H1 (cell line): ENCODE measurements at regions not wholly inside any gene's neighbourhood (a gene's known extent, or its start where the extent isn't known, plus 50 kb on each side); places are given as distances from the start of the nearest gene placed in this dataset.

ENCODE experiments used
- CTCF ChIA-PET: fragments of 300-600 bp; sonication (Branson Sonifier 250); formaldehyde crosslinking; loops from one replicate; lab custom pipeline; 2021; ENCODE audit not compliant: partially characterized antibody; lab: Charles Lee
- POLR2A ChIA-PET: fragments of 300-600 bp; sonication (Branson Sonifier 250); formaldehyde crosslinking; loops from one replicate; lab custom pipeline; 2021; ENCODE audit warnings: inconsistent platforms; ENCODE audit not compliant: partially characterized antibody; lab: Charles Lee
- DNase-seq, 2 experiments: peaks; one replicate each; pipeline versions ENCODE4 v3.0.0 to v3.0.0-alpha.2; 2010 to 2022; ENCODE audit warnings: low spot score in 2 of 2, low read depth in 1 of 2, mixed read lengths in 1 of 2
- FAIRE-seq: peaks from 2 replicates; lab custom pipeline; 2011; peaks lifted over from hg19 to GRCh38; lab: Jason Lieb, UNC
- H2AFZ ChIP-seq: 2 replicates; pipeline ENCODE4 v1.8.1; 2012; ENCODE audit warnings: low read length, inconsistent platforms
- H2AK5ac ChIP-seq: 2 replicates; pipeline ENCODE4 v1.6.1; 2013; ENCODE audit warnings: low read depth, low read length
- H2BK120ac ChIP-seq: replicated peaks from 2 replicates; pipeline ENCODE3; 2013; ENCODE audit warnings: low read depth, low read length, inconsistent platforms
- H2BK12ac ChIP-seq: 2 replicates; pipeline ENCODE4 v1.6.1; 2013; ENCODE audit warnings: low read depth, low read length
- H2BK15ac ChIP-seq: 2 replicates; pipeline ENCODE4 v1.6.1; 2013; ENCODE audit warnings: low read length
- H2BK20ac ChIP-seq: 2 replicates; pipeline ENCODE4 v1.6.1; 2013; ENCODE audit warnings: low read length
- H2BK5ac ChIP-seq: 2 replicates; pipeline ENCODE4 v1.6.1; 2013; ENCODE audit warnings: low read depth, low read length
- H3K14ac ChIP-seq: 2 replicates; pipeline ENCODE4 v1.6.1; 2013; ENCODE audit warnings: inconsistent platforms; ENCODE audit not compliant: insufficient read length
- H3K18ac ChIP-seq: 2 replicates; pipeline ENCODE4 v1.6.1; 2013; ENCODE audit warnings: low read length; ENCODE audit errors: extremely low read depth
- H3K23ac ChIP-seq: 2 replicates; pipeline ENCODE4 v1.6.1; 2013; ENCODE audit warnings: inconsistent platforms; ENCODE audit not compliant: insufficient read length
- H3K23me2 ChIP-seq: 2 replicates; pipeline ENCODE4 v1.6.1; 2013; ENCODE audit warnings: low read depth, low read length
- H3K27ac ChIP-seq: 2 replicates; pipeline ENCODE4 v1.6.1; 2011; ENCODE audit warnings: low read depth, low read length, inconsistent platforms
- H3K27me3 ChIP-seq, 4 experiments: replicated peaks in 1 of 4; 1 replicate in 1 of 4; 2 replicates in 3 of 4; pipeline versions ENCODE4 v1.6.1 to v1.8.1; 2011 to 2013; ENCODE audit warnings: low read length in 3 of 4, mild to moderate bottlenecking in 3 of 4, inconsistent platforms in 2 of 4, mixed read lengths in 2 of 4, moderate library complexity in 1 of 4; ENCODE audit not compliant: control insufficient read depth in 3 of 4, insufficient read depth in 3 of 4; ENCODE audit errors: extremely low read depth in 1 of 4
- H3K36me3 ChIP-seq, 4 experiments: 2 replicates each; pipeline versions ENCODE4 v1.6.1 to v1.8.1; 2011 to 2013; ENCODE audit warnings: mild to moderate bottlenecking in 4 of 4, low read length in 3 of 4, moderate library complexity in 2 of 4, control low read depth in 1 of 4, inconsistent platforms in 1 of 4; ENCODE audit not compliant: insufficient read depth in 4 of 4, control insufficient read depth in 2 of 4
- H3K4ac ChIP-seq: replicated peaks from 2 replicates; pipeline ENCODE3; 2013; ENCODE audit warnings: low read length, low read depth, mixed read lengths, inconsistent platforms; ENCODE audit not compliant: insufficient read length
- H3K4me1 ChIP-seq, 4 experiments: replicated peaks in 1 of 4; 1 replicate in 1 of 4; 2 replicates in 3 of 4; pipeline versions ENCODE4 v1.6.1 to v1.8.1; 2011 to 2013; ENCODE audit warnings: low read length in 3 of 4, inconsistent platforms in 2 of 4, mixed read lengths in 1 of 4; ENCODE audit not compliant: insufficient read depth in 4 of 4, control insufficient read depth in 3 of 4
- H3K4me2 ChIP-seq, 2 experiments: 2 replicates each; pipeline versions ENCODE4 v1.6.1 to v1.8.1; 2011 to 2013; ENCODE audit warnings: low read depth in 2 of 2, low read length in 2 of 2, control low read depth in 1 of 2, inconsistent platforms in 1 of 2, mild to moderate bottlenecking in 1 of 2; ENCODE audit not compliant: insufficient read depth in 1 of 2
- H3K4me3 ChIP-seq, 4 experiments: fragments of 200-600, 300-600 bp in 1 of 4; sonication (generic), shearing (Covaris generic), sonication (Bioruptor Twin) in 1 of 4; 2 replicates each; pipeline versions ENCODE4 v1.5.1 to v1.8.1; 2011 to 2016; ENCODE audit warnings: low read length in 4 of 4, low read depth in 3 of 4, control low read depth in 2 of 4, inconsistent platforms in 2 of 4, mild to moderate bottlenecking in 2 of 4, mixed read lengths in 1 of 4, moderate library complexity in 1 of 4; ENCODE audit not compliant: insufficient read depth in 2 of 4; ENCODE audit errors: extremely low read depth in 1 of 4
- H3K56ac ChIP-seq: replicated peaks from 2 replicates; pipeline ENCODE3; 2013; ENCODE audit warnings: low read depth, mild to moderate bottlenecking, mixed read lengths, low read length, inconsistent platforms; ENCODE audit not compliant: insufficient read length
- H3K79me1 ChIP-seq: 2 replicates; pipeline ENCODE4 v1.6.1; 2013; ENCODE audit warnings: low read depth, low read length, control low read depth
- H3K79me2 ChIP-seq, 2 experiments: 2 replicates each; pipeline versions ENCODE4 v1.6.1 to v1.8.1; 2012 to 2013; ENCODE audit warnings: low read length in 2 of 2, mild to moderate bottlenecking in 2 of 2, inconsistent platforms in 1 of 2; ENCODE audit not compliant: insufficient read depth in 2 of 2, control insufficient read depth in 1 of 2
- H3K9ac ChIP-seq, 4 experiments: replicated peaks in 1 of 4; 1 replicate in 1 of 4; 2 replicates in 3 of 4; pipeline versions ENCODE4 v1.6.1 to v1.8.1; 2011 to 2013; ENCODE audit warnings: low read depth in 3 of 4, low read length in 3 of 4, control low read depth in 2 of 4, mild to moderate bottlenecking in 2 of 4, moderate library complexity in 2 of 4, inconsistent platforms in 1 of 4; ENCODE audit errors: extremely low read depth in 1 of 4
- H3K9me3 ChIP-seq, 2 experiments: 2 replicates each; pipeline versions ENCODE4 v1.6.1 to v1.8.1; 2012 to 2013; ENCODE audit warnings: mild to moderate bottlenecking in 2 of 2, moderate library complexity in 2 of 2, control low read depth in 1 of 2, inconsistent platforms in 1 of 2, low read depth in 1 of 2, low read length in 1 of 2, mixed read lengths in 1 of 2; ENCODE audit not compliant: insufficient read depth in 2 of 2
- H4K20me1 ChIP-seq, 2 experiments: replicated peaks in 1 of 2; 2 replicates each; pipeline versions ENCODE3 to v1.8.1; 2011 to 2013; ENCODE audit warnings: inconsistent platforms in 2 of 2, low read length in 2 of 2, mild to moderate bottlenecking in 1 of 2; ENCODE audit not compliant: insufficient read depth in 2 of 2, control insufficient read depth in 1 of 2
- H4K5ac ChIP-seq: 2 replicates; pipeline ENCODE4 v1.6.1; 2013; ENCODE audit warnings: low read length, low read depth, mixed read lengths, inconsistent platforms; ENCODE audit not compliant: insufficient read length
- H4K8ac ChIP-seq: 2 replicates; pipeline ENCODE4 v1.8.0; 2013; ENCODE audit warnings: mild to moderate bottlenecking, moderate library complexity, low read length, inconsistent platforms; ENCODE audit not compliant: insufficient read depth; ENCODE audit errors: extremely low read depth
- H4K91ac ChIP-seq: replicated peaks from 2 replicates; pipeline ENCODE3; 2013; ENCODE audit warnings: low read length, mixed read lengths, inconsistent platforms; ENCODE audit not compliant: insufficient read length
- BRCA1 ChIP-seq: IDR thresholded peaks from 2 replicates; pipeline ENCODE4 v1.6.1; 2012; ENCODE audit warnings: low read depth, low read length, improper control_type of control experiment
- CBX5 ChIP-seq: fragments of 300-800, 300-1000 bp; sonication (generic); IDR thresholded peaks from 2 replicates; pipeline ENCODE4 v1.7.1; 2016; ENCODE audit warnings: antibody characterized with exemption, low read length, low read depth
- CREB1 ChIP-seq: IDR thresholded peaks from 2 replicates; pipeline ENCODE4 v1.6.1; 2012; ENCODE audit warnings: inconsistent platforms
- KDM1A ChIP-seq: fragments of 200-600, 300-600 bp; sonication (generic); IDR thresholded peaks from 2 replicates; pipeline ENCODE4 v1.7.1; 2016; ENCODE audit warnings: mild to moderate bottlenecking, low read length, borderline replicate concordance
- RNF2 ChIP-seq: fragments of 200-900, 300-1000 bp; sonication (generic); IDR thresholded peaks from 2 replicates; pipeline ENCODE4 v1.7.1; 2016; ENCODE audit warnings: borderline replicate concordance, low read depth, mild to moderate bottlenecking, antibody characterized with exemption, low read length; ENCODE audit not compliant: poor library complexity, severe bottlenecking; ENCODE audit errors: missing control alignments
- SUZ12 ChIP-seq: fragments of 200-600 bp; sonication (generic); IDR thresholded peaks from 2 replicates; pipeline ENCODE4 v1.6.1; 2012; ENCODE audit warnings: mild to moderate bottlenecking, inconsistent platforms, low read length, moderate library complexity, mixed read lengths
- TAF1 ChIP-seq: IDR thresholded peaks from 2 replicates; pipeline ENCODE4 v1.6.1; 2011; ENCODE audit warnings: mild to moderate bottlenecking, low read depth, low read length
- TCF12 ChIP-seq: IDR thresholded peaks from 2 replicates; pipeline ENCODE4 v1.6.1; 2011; ENCODE audit warnings: low read depth, mild to moderate bottlenecking, low read length
- WGBS, 2 experiments: shearing (Covaris generic) in 1 of 2; methylation state at CpG; one replicate each; pipeline versions ENCODE4 v1.1.6 to v1.1.7; 2013 to 2015; ENCODE audit warnings: low lambda C conversion rate in 2 of 2, mixed read lengths in 2 of 2, inconsistent platforms in 1 of 2, low coverage in 1 of 2, missing lambda C conversion rate in 1 of 2; ENCODE audit not compliant: insufficient replicate concordance in 2 of 2, insufficient coverage in 1 of 2, insufficient read length in 1 of 2; ENCODE audit errors: extremely low coverage in 1 of 2, missing lambda C conversion rate in 1 of 2; 5-methylcytosine and 5-hydroxymethylcytosine counted together

- Histone ChIP-seq H3K27me3 (no peaks in the 10 kb centered on the region), H3K9me3 (no peaks in the 10 kb centered on the region), H2AK5ac (no peak overlapping the region), H2BK120ac (no peak overlapping the region), H4K5ac (no peak overlapping the region), H3K14ac (no peak overlapping the region), H4K8ac (no peak overlapping the region), H3K79me1 (no peaks in the 10 kb centered on the region), H3K23ac (no peak overlapping the region), H2AFZ (no peak overlapping the region), H4K20me1 (peaks cover 0 to 1% of the 10 kb centered on the region in 2 experiments), H4K91ac (no peak overlapping the region), H3K4me2 (no peak overlapping the region), H3K9ac (no peak overlapping the region), H2BK15ac (no peak overlapping the region), H3K27ac (no peak overlapping the region), H3K18ac (no peak overlapping the region), H3K4me1 (no peaks in the 10 kb centered on the region), H2BK12ac (no peak overlapping the region), H3K79me2 (no peaks in the 10 kb centered on the region), H2BK5ac (no peak overlapping the region), H3K23me2 (no peaks in the 10 kb centered on the region), H3K36me3 (no peaks in the 10 kb centered on the region), H2BK20ac (no peak overlapping the region), H3K4me3 (no peak overlapping the region), H3K4ac (no peak overlapping the region), H3K56ac (no peak overlapping the region)
- FAIRE-seq (no peak), DNase-seq (no peak)
- ChIA-PET CTCF (no interaction called here), POLR2A (no interaction called here)
- WGBS, 2 experiments: 86 to 100% methylated on average over 1 of the region's 1 CpG
- TF ChIP-seq BRCA1: no peak
- TF ChIP-seq KDM1A: no peak
- TF ChIP-seq CREB1: no peak
- no peak for TF ChIP-seq CBX5
- TF ChIP-seq TCF12: no peak
- TF ChIP-seq SUZ12: no peak
- no peak for TF ChIP-seq TAF1
- TF ChIP-seq RNF2: no peak
Observed at GRCh38 chr1:194078765-194079164, 892.4 kb upstream of the B3GALT2 start.
